Cardiac muscle cell (in vitro differentiated cells and primary cell): ENCODE measurements at regions not wholly inside any gene's neighbourhood (a gene's known extent, or its start where the extent isn't known, plus 50 kb on each side); places are given as distances from the start of the nearest gene placed in this dataset.

Experiments used
- DNase-seq, 2 donors: peaks; one replicate each; pipeline versions ENCODE4 v3.0.0 to v3.0.0-alpha.2; 2010 to 2017; ENCODE audit warnings: low read depth in 1 of 2, low spot score in 1 of 2
- H3K27ac ChIP-seq: fragments of 200-600 bp; sonication (generic); 2 replicates; pipeline ENCODE4 v1.5.1; 2016
- H3K27me3 ChIP-seq: fragments of 200-600 bp; sonication (generic); 2 replicates; pipeline ENCODE4 v1.6.0; 2016; ENCODE audit warnings: control low read depth
- H3K36me3 ChIP-seq: fragments of 200-600 bp; sonication (generic); 2 replicates; pipeline ENCODE4 v1.5.1; 2016; ENCODE audit warnings: control low read depth
- H3K4me1 ChIP-seq: fragments of 200-600 bp; sonication (generic); 2 replicates; pipeline ENCODE4 v1.8.1; 2017; ENCODE audit warnings: low read depth, mild to moderate bottlenecking, mixed run types
- H3K4me3 ChIP-seq: fragments of 200-600 bp; sonication (generic); 2 replicates; pipeline ENCODE4 v1.5.1; 2016; ENCODE audit warnings: mild to moderate bottlenecking
- H3K9me3 ChIP-seq: fragments of 200-600 bp; sonication (generic); 2 replicates; pipeline ENCODE4 v1.5.1; 2017; ENCODE audit warnings: low read depth, mild to moderate bottlenecking, control low read depth
- TF ChIP-seq, protein P1 (sequence below): IDR thresholded peaks from 2 replicates; pipeline ENCODE4 v1.5.1; 2012; ENCODE audit warnings: low read depth, mild to moderate bottlenecking, low read length

DNA sequence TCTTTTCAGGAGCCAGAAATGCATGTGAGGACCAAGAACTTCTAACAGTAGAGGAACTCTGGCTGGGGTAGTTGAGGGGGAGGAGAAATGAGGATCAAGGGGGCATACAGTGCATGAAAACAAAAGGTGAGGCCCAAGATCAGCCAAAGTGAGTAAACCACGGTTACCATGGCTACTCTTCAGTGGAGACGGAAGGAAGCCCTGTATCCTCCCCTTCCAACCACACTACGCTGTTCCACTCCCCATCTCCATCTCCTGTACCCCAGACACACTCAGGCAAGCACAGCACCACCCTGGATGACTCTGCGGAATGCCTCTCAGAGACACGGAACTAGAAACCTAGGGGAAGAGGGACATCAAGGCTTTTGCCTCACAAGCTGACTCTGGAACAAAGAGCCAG lies 157.6 kb upstream of the CAMK1G start:
- no peaks in the 10 kb centered on the region for H3K27me3 ChIP-seq
- no peak overlapping the region for H3K4me3 ChIP-seq
- no peak overlapping the region for H3K27ac ChIP-seq
- peaks cover 5% of the 10 kb centered on the region for H3K4me1 ChIP-seq
- H3K9me3 ChIP-seq, result no peaks in the 10 kb centered on the region
- no peaks in the 10 kb centered on the region for H3K36me3 ChIP-seq
- no peak for DNase-seq
- TF ChIP-seq, protein P1, sequence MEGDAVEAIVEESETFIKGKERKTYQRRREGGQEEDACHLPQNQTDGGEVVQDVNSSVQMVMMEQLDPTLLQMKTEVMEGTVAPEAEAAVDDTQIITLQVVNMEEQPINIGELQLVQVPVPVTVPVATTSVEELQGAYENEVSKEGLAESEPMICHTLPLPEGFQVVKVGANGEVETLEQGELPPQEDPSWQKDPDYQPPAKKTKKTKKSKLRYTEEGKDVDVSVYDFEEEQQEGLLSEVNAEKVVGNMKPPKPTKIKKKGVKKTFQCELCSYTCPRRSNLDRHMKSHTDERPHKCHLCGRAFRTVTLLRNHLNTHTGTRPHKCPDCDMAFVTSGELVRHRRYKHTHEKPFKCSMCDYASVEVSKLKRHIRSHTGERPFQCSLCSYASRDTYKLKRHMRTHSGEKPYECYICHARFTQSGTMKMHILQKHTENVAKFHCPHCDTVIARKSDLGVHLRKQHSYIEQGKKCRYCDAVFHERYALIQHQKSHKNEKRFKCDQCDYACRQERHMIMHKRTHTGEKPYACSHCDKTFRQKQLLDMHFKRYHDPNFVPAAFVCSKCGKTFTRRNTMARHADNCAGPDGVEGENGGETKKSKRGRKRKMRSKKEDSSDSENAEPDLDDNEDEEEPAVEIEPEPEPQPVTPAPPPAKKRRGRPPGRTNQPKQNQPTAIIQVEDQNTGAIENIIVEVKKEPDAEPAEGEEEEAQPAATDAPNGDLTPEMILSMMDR, result no peak

DNA sequence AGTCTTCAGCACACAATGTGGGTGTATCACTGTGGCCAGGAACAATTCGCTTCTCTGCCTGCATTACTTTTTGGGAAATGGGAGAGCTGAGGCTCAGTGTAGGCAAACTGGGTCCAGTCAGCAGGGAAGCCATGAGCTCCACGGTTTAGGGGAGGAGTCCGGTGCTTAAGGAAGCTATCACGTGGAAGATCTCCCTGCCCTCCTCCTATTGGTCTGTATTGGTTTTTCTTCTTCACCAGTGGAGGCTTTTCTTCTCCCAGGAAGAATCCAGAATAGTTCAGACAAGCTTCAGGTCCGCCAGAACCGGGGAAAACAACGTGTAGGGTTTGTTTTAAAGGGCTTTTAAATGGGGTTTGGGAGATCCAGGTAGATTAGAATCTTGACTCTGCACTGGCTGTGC lies 156.2 kb upstream of the CAMK1G start:
- H3K27ac ChIP-seq, result no peak overlapping the region

DNA sequence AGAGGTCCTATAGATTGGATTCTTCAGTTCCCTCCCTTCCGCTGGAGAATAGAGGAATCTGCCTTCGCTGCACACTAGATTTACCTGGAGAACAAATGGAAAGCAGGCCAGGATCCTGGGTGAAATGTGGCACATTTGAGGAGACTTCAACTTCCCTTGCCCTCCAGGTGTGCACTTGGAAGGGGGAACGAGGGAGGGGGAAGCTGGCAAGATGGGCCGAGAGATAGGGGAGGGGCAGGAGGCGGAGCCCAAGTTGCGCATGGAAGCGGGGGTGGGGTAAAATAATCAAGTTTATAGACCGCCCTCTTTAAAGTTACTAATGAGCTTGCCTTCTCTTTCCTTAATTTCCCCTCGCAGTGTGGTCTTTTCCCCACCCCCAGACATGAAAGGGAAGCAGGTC lies 155.7 kb upstream of the CAMK1G start:
- no peak overlapping the region for H3K4me3 ChIP-seq
- no peaks in the 10 kb centered on the region for H3K36me3 ChIP-seq
- TF ChIP-seq, protein P1, result no peak
- no peak for DNase-seq
- H3K27me3 ChIP-seq, result no peaks in the 10 kb centered on the region
- no peaks in the 10 kb centered on the region for H3K4me1 ChIP-seq
- no peak overlapping the region for H3K27ac ChIP-seq
- H3K9me3 ChIP-seq, result no peaks in the 10 kb centered on the region

More for the DNA sequence above, 156.2 kb upstream of the CAMK1G start:
- no peaks in the 10 kb centered on the region for H3K27me3 ChIP-seq
- H3K36me3 ChIP-seq, result no peaks in the 10 kb centered on the region
- TF ChIP-seq, protein P1, result no peak
- no peak overlapping the region for H3K4me3 ChIP-seq
- no peak for DNase-seq
- no peaks in the 10 kb centered on the region for H3K9me3 ChIP-seq
- H3K4me1 ChIP-seq, result no peaks in the 10 kb centered on the region

DNA sequence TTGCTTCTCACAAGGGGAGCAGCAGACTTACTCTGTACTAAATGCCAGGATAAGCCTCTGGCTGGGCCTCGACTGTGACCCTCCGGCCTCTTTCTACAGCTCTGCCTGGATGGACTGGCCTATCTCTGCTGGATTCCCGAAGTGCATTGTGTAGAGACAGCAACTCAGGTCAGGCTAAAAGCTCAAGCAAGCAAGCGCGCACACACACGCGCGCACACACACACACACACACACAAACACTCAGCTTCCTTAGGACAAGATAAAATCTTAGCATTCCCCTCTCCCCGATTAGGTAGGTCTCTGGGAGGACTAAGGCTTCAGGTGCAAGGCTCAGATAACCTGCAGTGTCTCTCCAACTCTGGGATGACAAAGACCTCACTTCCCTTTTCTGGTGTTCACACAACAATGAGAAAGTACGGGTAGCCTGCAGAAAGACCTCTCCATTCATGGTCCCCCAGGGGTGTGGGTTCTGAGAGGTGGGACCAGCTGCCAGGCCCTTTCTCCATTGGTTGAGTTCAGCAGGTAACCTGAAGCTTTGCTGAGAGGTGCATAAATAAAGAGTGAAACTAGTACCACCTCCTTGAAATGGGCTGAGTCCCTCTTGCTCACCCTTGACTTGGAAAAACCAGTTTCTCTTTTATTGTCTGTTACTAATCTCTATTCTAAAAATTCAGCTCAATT lies 155.1 kb upstream of the CAMK1G start:
- Histone ChIP-seq H3K27ac (no peak overlapping the region), H3K36me3 (no peaks in the 10 kb centered on the region), H3K4me1 (no peaks in the 10 kb centered on the region), H3K9me3 (no peaks in the 10 kb centered on the region), H3K4me3 (no peak overlapping the region), H3K27me3 (no peaks in the 10 kb centered on the region)
- TF ChIP-seq, protein P1, result no peak
- no peak for DNase-seq

DNA sequence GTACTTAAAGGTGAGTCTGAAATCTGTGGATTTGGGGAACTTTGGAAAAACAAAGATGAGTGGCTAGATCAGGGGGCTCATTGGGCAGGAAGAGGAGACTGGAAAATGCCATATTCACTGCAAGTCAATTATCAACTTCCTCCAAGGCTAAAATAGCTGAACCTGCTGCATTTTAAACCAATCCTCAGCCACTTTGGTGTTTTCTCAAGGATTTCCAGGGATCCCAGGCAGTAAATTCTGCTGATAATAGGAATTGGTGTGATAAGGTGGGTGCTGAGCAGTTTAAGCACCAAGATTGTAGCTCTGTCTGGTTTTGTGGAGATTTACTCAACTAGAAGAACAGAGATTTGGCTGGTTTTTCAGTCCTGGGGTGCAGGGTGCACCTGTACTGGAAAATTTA lies 153.9 kb upstream of the CAMK1G start:
- DNase-seq, result no peak
- TF ChIP-seq, protein P1, result no peak
- Histone ChIP-seq H3K36me3 (no peaks in the 10 kb centered on the region), H3K4me3 (no peak overlapping the region), H3K27ac (no peak overlapping the region), H3K9me3 (no peaks in the 10 kb centered on the region), H3K27me3 (no peaks in the 10 kb centered on the region), H3K4me1 (no peaks in the 10 kb centered on the region)
